SU-DHL-6 (cell line): ENCODE measurements at regions not wholly inside any gene's neighbourhood (a gene's known extent, or its start where the extent isn't known, plus 50 kb on each side); places are given as distances from the start of the nearest gene placed in this dataset.
"Not testable (repeated sequence)": the region's sequence is repeated elsewhere in the genome, so short reads cannot be mapped to it uniquely, and the experiment has no call there.

Experiments
- H2AFZ ChIP-seq: fragments of 200-600 bp; sonication (generic); 2 replicates; pipeline ENCODE4 v1.6.1; 2014; ENCODE audit warnings: low read depth, mild to moderate bottlenecking, moderate library complexity, mixed read lengths, antibody characterized with exemption, low read length; ENCODE audit not compliant: severe bottlenecking
- H3F3A ChIP-seq: fragments of 200-600 bp; shearing (Covaris generic); 2 replicates; pipeline ENCODE4 v1.6.0; 2016; ENCODE audit warnings: antibody characterized with exemption, mild to moderate bottlenecking; ENCODE audit not compliant: insufficient read depth
- H3K27ac ChIP-seq: fragments of 200-600 bp; sonication (generic); 2 replicates; pipeline ENCODE4 v1.5.1; 2016; ENCODE audit warnings: low read depth, mild to moderate bottlenecking, low read length, moderate library complexity, mixed read lengths
- H3K27me3 ChIP-seq: fragments of 200-600 bp; sonication (generic), shearing (Covaris generic); 2 replicates; pipeline ENCODE4 v1.6.0; 2014; ENCODE audit warnings: mild to moderate bottlenecking, low read length
- H3K36me3 ChIP-seq: fragments of 200-600 bp; sonication (generic); 2 replicates; pipeline ENCODE4 v1.6.1; 2014; ENCODE audit warnings: mild to moderate bottlenecking, low read length, mixed read lengths
- H3K4me2 ChIP-seq: fragments of 300-600, 200-600 bp; shearing (Covaris generic), sonication (generic); 2 replicates; pipeline ENCODE4 v1.6.0; 2014; ENCODE audit warnings: low read length, low read depth, mild to moderate bottlenecking; ENCODE audit not compliant: poor library complexity, severe bottlenecking
- H3K4me3 ChIP-seq: fragments of 200-600 bp; sonication (generic); 2 replicates; pipeline ENCODE4 v1.5.1; 2014; ENCODE audit warnings: antibody characterized with exemption, low read length, mild to moderate bottlenecking, mixed read lengths; ENCODE audit not compliant: insufficient read depth, poor library complexity, severe bottlenecking
- H3K79me2 ChIP-seq: fragments of 200-600 bp; sonication (generic); 2 replicates; pipeline ENCODE4 v1.6.1; 2014; ENCODE audit warnings: mild to moderate bottlenecking, low read length, moderate library complexity; ENCODE audit not compliant: insufficient read depth
- H3K9ac ChIP-seq: fragments of 200-600 bp; sonication (generic); 2 replicates; pipeline ENCODE4 v1.7.0; 2014; ENCODE audit warnings: mild to moderate bottlenecking, low read length
- H3K9me2 ChIP-seq: fragments of 200-600 bp; sonication (generic); replicated peaks from 2 replicates; pipeline ENCODE4 v1.6.1; 2014; ENCODE audit warnings: low read length; ENCODE audit not compliant: insufficient read depth
- H3K9me3 ChIP-seq: fragments of 200-600 bp; sonication (generic); 2 replicates; pipeline ENCODE4 v1.6.1; 2014; ENCODE audit warnings: low read length, mixed read lengths; ENCODE audit not compliant: insufficient read depth
- H4K20me1 ChIP-seq: fragments of 200-600 bp; sonication (generic); 2 replicates; pipeline ENCODE4 v1.6.1; 2014; ENCODE audit warnings: low read depth, mild to moderate bottlenecking, antibody characterized with exemption, low read length, moderate library complexity, mixed read lengths
- EZH2phosphoT487 ChIP-seq: fragments of 200-600 bp; sonication (generic), shearing (Covaris generic); conservative IDR thresholded peaks from 2 replicates; pipeline ENCODE4 v1.6.1; 2018; ENCODE audit warnings: mild to moderate bottlenecking, antibody characterized with exemption, low read length, moderate library complexity, mixed read lengths
- TF ChIP-seq, protein P1 (sequence below): fragments of 200-600 bp; sonication (generic); IDR thresholded peaks from one replicate; pipeline ENCODE4 v1.5.1; 2017; ENCODE audit warnings: antibody characterized with exemption, mild to moderate bottlenecking, low read length, moderate library complexity; ENCODE audit not compliant: insufficient read depth, poor library complexity, severe bottlenecking

DNA sequence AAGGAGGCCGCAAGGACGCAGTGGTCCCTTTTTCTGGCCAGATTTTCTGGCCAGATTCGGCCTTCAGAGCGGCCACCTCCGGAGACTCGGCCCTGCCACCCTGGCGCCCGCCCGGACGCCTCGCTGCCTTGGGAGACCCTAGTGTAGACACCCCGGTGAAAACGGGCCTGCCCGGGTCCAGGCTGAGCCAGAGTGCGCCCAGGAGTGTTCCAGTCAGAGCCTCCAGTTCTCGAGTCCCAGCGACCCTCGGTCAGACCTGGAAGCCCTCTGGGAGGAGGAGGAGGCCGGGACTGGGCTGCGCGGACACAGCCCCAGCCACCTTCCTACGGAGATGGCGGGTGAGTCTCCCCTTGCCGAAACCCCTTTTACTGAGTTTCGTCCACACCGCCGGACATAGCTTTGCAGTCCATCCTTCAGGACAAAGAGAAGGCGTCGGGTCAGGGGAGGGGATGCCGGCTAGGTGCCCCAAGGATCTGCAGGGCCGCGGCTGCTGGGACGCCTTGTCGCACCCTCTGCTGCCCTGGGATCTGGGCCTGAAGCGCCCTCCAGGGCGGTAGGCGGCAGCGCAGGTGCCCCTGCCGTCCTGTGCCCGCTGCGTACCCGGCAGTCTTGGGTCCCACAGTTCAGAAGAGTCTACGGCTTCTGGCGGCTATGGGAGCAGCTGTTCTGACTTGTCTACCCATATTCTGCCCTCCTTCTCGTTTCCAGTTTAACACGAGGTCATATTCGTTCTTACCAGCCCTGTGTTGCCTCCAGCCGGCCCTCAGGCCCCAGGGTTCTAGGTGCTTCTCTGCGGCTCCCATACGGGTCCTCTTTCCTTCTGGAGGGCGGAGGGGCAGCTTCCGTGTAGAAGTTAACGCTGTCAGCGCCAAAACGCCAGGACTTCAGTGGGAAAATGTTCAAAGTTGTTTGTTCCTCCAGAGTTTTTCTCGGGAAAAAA lies 1771.7 kb upstream of the CDH9 start:
- H3K36me3 ChIP-seq = no peaks in the 10 kb centered on the region
- H3K4me3 ChIP-seq = no peak overlapping the region
- TF ChIP-seq, protein P1, sequence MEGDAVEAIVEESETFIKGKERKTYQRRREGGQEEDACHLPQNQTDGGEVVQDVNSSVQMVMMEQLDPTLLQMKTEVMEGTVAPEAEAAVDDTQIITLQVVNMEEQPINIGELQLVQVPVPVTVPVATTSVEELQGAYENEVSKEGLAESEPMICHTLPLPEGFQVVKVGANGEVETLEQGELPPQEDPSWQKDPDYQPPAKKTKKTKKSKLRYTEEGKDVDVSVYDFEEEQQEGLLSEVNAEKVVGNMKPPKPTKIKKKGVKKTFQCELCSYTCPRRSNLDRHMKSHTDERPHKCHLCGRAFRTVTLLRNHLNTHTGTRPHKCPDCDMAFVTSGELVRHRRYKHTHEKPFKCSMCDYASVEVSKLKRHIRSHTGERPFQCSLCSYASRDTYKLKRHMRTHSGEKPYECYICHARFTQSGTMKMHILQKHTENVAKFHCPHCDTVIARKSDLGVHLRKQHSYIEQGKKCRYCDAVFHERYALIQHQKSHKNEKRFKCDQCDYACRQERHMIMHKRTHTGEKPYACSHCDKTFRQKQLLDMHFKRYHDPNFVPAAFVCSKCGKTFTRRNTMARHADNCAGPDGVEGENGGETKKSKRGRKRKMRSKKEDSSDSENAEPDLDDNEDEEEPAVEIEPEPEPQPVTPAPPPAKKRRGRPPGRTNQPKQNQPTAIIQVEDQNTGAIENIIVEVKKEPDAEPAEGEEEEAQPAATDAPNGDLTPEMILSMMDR = no peak
- TF ChIP-seq EZH2phosphoT487 = no peak
- no peaks in the 10 kb centered on the region for H3K27me3 ChIP-seq
- no peaks in the 10 kb centered on the region for H3F3A ChIP-seq
- no peak overlapping the region for H2AFZ ChIP-seq
- H3K9me3 ChIP-seq = no peaks in the 10 kb centered on the region
- no peak overlapping the region for H3K9ac ChIP-seq
- H3K9me2 ChIP-seq = no peaks in the 10 kb centered on the region
- H3K27ac ChIP-seq = no peak overlapping the region
- H3K79me2 ChIP-seq = no peaks in the 10 kb centered on the region
- H4K20me1 ChIP-seq = no peaks in the 10 kb centered on the region
- H3K4me2 ChIP-seq = no peak overlapping the region

DNA sequence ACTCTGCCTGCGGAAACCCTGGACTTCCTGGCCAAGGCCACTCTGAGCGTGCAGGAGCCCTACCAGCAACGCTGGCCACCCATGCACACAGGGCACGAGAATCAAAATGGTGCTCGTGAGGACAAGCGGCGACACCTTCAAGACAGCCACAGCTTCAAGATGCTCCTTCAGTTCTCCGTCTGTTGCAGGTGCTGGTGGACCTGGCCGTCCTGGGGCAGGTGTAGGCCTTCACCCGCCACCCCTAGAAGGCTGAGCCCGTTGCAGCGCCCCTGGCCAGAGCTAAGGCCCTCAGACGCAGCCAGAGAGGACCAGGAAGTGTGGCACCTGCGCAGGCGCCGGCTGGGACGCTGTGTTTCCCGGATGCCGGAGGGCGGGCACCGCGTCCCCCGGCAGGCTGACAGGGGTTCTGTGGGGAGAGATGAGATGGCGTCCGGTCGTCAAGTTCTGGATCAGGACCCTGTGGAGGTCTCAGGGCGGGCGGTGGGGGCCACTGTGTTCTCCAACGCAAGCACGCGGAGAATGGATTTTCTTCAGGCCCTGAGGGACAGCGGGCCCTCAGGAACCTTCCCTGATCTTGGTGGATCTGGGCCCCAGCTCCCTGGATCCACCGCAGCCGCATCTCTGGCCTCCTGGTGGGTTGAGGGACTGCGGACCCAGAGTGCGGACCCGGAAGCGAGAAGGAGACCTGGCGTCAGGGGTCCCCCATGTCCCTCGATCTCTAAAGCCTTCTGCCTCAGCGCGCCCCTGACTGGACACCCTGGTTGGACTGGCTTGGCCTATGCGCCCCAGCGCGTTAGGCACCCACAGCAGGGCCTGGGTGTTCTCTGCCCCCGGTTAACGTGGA lies 1770.8 kb upstream of the CDH9 start:
- H3K79me2 ChIP-seq = no peaks in the 10 kb centered on the region
- H3K27me3 ChIP-seq = no peaks in the 10 kb centered on the region
- no peak overlapping the region for H3K27ac ChIP-seq
- H3K4me2 ChIP-seq = no peak overlapping the region
- no peaks in the 10 kb centered on the region for H4K20me1 ChIP-seq
- no peaks in the 10 kb centered on the region for H3K9me3 ChIP-seq
- no peaks in the 10 kb centered on the region for H3K36me3 ChIP-seq
- no peak overlapping the region for H2AFZ ChIP-seq
- H3F3A ChIP-seq = no peaks in the 10 kb centered on the region
- no peak overlapping the region for H3K4me3 ChIP-seq
- no peaks in the 10 kb centered on the region for H3K9me2 ChIP-seq
- H3K9ac ChIP-seq = no peak overlapping the region
- TF ChIP-seq, protein P1 = no peak
- TF ChIP-seq EZH2phosphoT487 = no peak

DNA sequence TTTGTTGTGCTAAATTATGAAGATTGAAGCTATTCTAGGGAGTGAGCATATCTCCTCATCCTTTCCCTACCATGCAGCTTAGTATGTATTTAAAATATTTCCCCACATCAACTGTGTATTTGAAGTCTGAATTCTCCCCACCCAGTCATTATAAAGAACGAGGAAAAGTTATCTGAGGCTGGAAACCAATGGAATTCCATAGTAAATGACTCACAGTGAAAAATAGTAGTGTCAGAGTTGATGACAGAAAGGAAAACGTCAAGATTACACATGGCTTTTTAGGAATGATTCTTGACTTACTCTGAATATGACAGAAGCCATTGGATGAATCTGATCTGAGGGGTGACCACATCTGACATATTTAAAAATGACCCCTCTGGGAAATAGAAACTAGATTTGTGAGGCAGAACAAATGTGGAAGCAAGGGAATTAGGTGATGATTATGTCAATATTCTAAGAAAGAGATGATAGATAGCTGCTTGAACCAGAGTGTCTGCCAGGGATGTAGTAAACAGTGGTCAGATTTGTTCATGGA lies 1768.9 kb upstream of the CDH9 start:
- H3K27me3 ChIP-seq = no peaks in the 10 kb centered on the region
- no peaks in the 10 kb centered on the region for H3K36me3 ChIP-seq
- no peaks in the 10 kb centered on the region for H3K79me2 ChIP-seq
- no peak overlapping the region for H3K27ac ChIP-seq
- H4K20me1 ChIP-seq = no peaks in the 10 kb centered on the region
- no peak for TF ChIP-seq EZH2phosphoT487
- TF ChIP-seq, protein P1 = no peak
- H3K4me2 ChIP-seq = no peak overlapping the region
- no peak overlapping the region for H2AFZ ChIP-seq
- H3K9ac ChIP-seq = no peak overlapping the region
- no peaks in the 10 kb centered on the region for H3F3A ChIP-seq
- no peaks in the 10 kb centered on the region for H3K9me3 ChIP-seq
- H3K4me3 ChIP-seq = no peak overlapping the region
- H3K9me2 ChIP-seq = no peaks in the 10 kb centered on the region

DNA sequence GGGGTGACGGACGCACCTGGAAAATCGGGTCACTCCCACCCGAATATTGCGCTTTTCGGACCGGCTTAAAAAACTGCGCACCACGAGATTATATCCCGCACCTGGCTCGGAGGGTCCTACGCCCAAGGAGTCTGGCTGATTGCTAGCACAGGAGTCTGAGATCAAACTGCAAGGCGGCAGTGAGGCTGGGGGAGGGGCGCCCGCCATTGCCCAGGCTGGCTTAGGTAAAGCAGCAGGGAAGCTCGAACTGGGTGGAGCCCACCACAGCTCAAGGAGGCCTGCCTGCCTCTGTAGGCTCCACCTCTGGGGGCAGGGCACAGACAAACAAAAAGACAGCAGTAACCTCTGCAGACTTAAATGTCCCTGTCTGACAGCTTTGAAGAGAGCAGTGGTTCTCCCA lies 1760.6 kb upstream of the CDH9 start:
- not testable (repeated sequence) for H3K79me2 ChIP-seq, H3K9ac ChIP-seq, H3K27me3 ChIP-seq, H4K20me1 ChIP-seq, H3K36me3 ChIP-seq, H2AFZ ChIP-seq, H3K27ac ChIP-seq, H3K4me3 ChIP-seq, H3F3A ChIP-seq, H3K4me2 ChIP-seq, H3K9me3 ChIP-seq, H3K9me2 ChIP-seq
